ENCODE measurements at regions not wholly inside any gene's neighbourhood (a gene's known extent, or its start where the extent isn't known, plus 50 kb on each side); places are given as distances from the start of the nearest gene placed in this dataset.
A peak's percentile ranks its signal among the peaks of the same experiment; 100 is the strongest.
"Not testable (repeated sequence)": the region's sequence is repeated elsewhere in the genome, so short reads cannot be mapped to it uniquely, and the experiment has no call there.

- intact Hi-C loops (cut with DNase I), result no loop called here
- DNase-seq (no peak), ATAC-seq (ENCODE audit: poor library complexity) (no peak)
These were observed 279.7 kb downstream of the SPRY1 start for GRCh38 chr4:123676071-123676889.

GRCh38 chr4:123676890-123677229 is 280.3 kb downstream of the SPRY1 start:
- DNase-seq (no peak), ATAC-seq (ENCODE audit: poor library complexity) (no peak)
- intact Hi-C loops (cut with DNase I), result no loop called here

- intact Hi-C loops (cut with DNase I), result no loop called here
These were observed 286.3 kb downstream of the SPRY1 start for GRCh38 chr4:123682931-123683330.

GRCh38 chr4:123684937-123685336 is 288.3 kb downstream of the SPRY1 start:
- DNase-seq; ATAC-seq (ENCODE audit: poor library complexity); intact Hi-C loops (cut with DNase I): not testable (repeated sequence)

More at GRCh38 chr4:123682931-123683330, 286.3 kb downstream of the SPRY1 start:
- no peak for DNase-seq
- ATAC-seq (ENCODE audit: poor library complexity), result no peak

- intact Hi-C loops (cut with DNase I); DNase-seq; ATAC-seq (ENCODE audit: poor library complexity): not testable (repeated sequence)
These were observed 298.9 kb downstream of the SPRY1 start for GRCh38 chr4:123695531-123695930.

- intact Hi-C loops (cut with DNase I), result no loop called here
- DNase-seq (no peak), ATAC-seq (ENCODE audit: poor library complexity) (no peak)
These were observed 300.1 kb downstream of the SPRY1 start for GRCh38 chr4:123696687-123697086.

GRCh38 chr4:123698556-123698955 is 302.0 kb downstream of the SPRY1 start:
- no peak for ATAC-seq (ENCODE audit: poor library complexity)
- intact Hi-C loops (cut with DNase I), result no loop called here
- no peak for DNase-seq

GRCh38 chr4:123699880-123700771 is 303.5 kb downstream of the SPRY1 start:
- DNase-seq (no peak), ATAC-seq (ENCODE audit: poor library complexity) (peak; percentile 73)
- intact Hi-C loops (cut with DNase I), result no loop called here

GRCh38 chr4:123701131-123701575 is 304.6 kb downstream of the SPRY1 start:
- intact Hi-C loops (cut with DNase I), result no loop called here
- DNase-seq (no peak), ATAC-seq (ENCODE audit: poor library complexity) (no peak)

GRCh38 chr4:123705419-123705818 is 308.8 kb downstream of the SPRY1 start:
- no peak for ATAC-seq (ENCODE audit: poor library complexity)
- DNase-seq, result no peak
- intact Hi-C loops (cut with DNase I), result no loop called here

GRCh38 chr4:123706973-123707372 is 310.4 kb downstream of the SPRY1 start:
- DNase-seq (no peak), ATAC-seq (ENCODE audit: poor library complexity) (no peak)
- intact Hi-C loops (cut with DNase I), result no loop called here

GRCh38 chr4:123708902-123709301 is 312.3 kb downstream of the SPRY1 start:
- intact Hi-C loops (cut with DNase I), result no loop called here
- DNase-seq, result no peak
- no peak for ATAC-seq (ENCODE audit: poor library complexity)

GRCh38 chr4:123709336-123709735 is 312.7 kb downstream of the SPRY1 start:
- intact Hi-C loops (cut with DNase I), result no loop called here
- no peak for ATAC-seq (ENCODE audit: poor library complexity)

GRCh38 chr4:123731035-123731434 is 334.4 kb downstream of the SPRY1 start:
- intact Hi-C loops (cut with DNase I), result no loop called here
- no peak for DNase-seq
- no peak for ATAC-seq (ENCODE audit: poor library complexity)

More at GRCh38 chr4:123709336-123709735, 312.7 kb downstream of the SPRY1 start:
- no peak for DNase-seq

- no peak for DNase-seq
- intact Hi-C loops (cut with DNase I), result no loop called here
- no peak for ATAC-seq (ENCODE audit: poor library complexity)
These were observed 340.6 kb downstream of the SPRY1 start for GRCh38 chr4:123737156-123737555.

- DNase-seq, result no peak
- ATAC-seq (ENCODE audit: poor library complexity), result no peak
- intact Hi-C loops (cut with DNase I), result no loop called here
These were observed 343.2 kb downstream of the SPRY1 start for GRCh38 chr4:123739806-123740205.

GRCh38 chr4:123740236-123740635 is 343.6 kb downstream of the SPRY1 start:
- no peak for ATAC-seq (ENCODE audit: poor library complexity)
- intact Hi-C loops (cut with DNase I), result no loop called here
- no peak for DNase-seq

- intact Hi-C loops (cut with DNase I), result no loop called here
- no peak for ATAC-seq (ENCODE audit: poor library complexity)
- DNase-seq, result no peak
These were observed 345.3 kb downstream of the SPRY1 start for GRCh38 chr4:123741906-123742305.

- intact Hi-C loops (cut with DNase I), result no loop called here
- ATAC-seq (ENCODE audit: poor library complexity) (peak; percentile 51), DNase-seq (no peak)
These were observed 347.3 kb downstream of the SPRY1 start for GRCh38 chr4:123743848-123744247.

All from Right ventricle myocardium superior (tissue), 1 donor.